ENCODE measurements at regions not wholly inside any gene's neighbourhood (a gene's known extent, or its start where the extent isn't known, plus 50 kb on each side); places are given as distances from the start of the nearest gene placed in this dataset.
"Not testable (repeated sequence)": the region's sequence is repeated elsewhere in the genome, so short reads cannot be mapped to it uniquely, and the experiment has no call there.

- WGBS, 2 experiments (ENCODE audit: low coverage in 1 of 2, low lambda C conversion rate in 2 of 2, missing lambda C conversion rate in 2 of 2): 0 to 3% methylated on average over 1 of the region's 1 CpG
- no peaks in the 10 kb centered on the region for H3F3A ChIP-seq (ENCODE audit: insufficient read depth)
- H3K27ac ChIP-seq: no peak overlapping the region
- TF ChIP-seq EZH2phosphoT487 (IDR thresholded peaks at IDR 0.05; ENCODE audit: insufficient read depth, low read depth): no peak
- TF ChIP-seq EZH2 (IDR thresholded peaks at IDR 0.05; ENCODE audit: insufficient read depth, poor library complexity, severe bottlenecking): no peak
- H3K4me3 ChIP-seq: no peak overlapping the region
- no peaks in the 10 kb centered on the region for H4K20me1 ChIP-seq (ENCODE audit: insufficient read depth)
- no peak overlapping the region for H3K4me2 ChIP-seq (ENCODE audit: unreplicated experiment)
- no peaks in the 10 kb centered on the region for H3K36me3 ChIP-seq (ENCODE audit: low read depth)
- no peaks in the 10 kb centered on the region for H3K9me2 ChIP-seq (ENCODE audit: insufficient read depth)
- no peaks in the 10 kb centered on the region for H3K4me1 ChIP-seq (ENCODE audit: insufficient read depth)
- no peak for DNase-seq
- no peak overlapping the region for H2AFZ ChIP-seq
- in situ Hi-C loops (cut with MboI): no loop called here
- H3K79me2 ChIP-seq (ENCODE audit: insufficient read depth): no peaks in the 10 kb centered on the region
- H3K27me3 ChIP-seq (replicated peaks; ENCODE audit: insufficient read depth): no peaks in the 10 kb centered on the region
- no peak overlapping the region for H3K9ac ChIP-seq
- H3K9me3 ChIP-seq (ENCODE audit: low read depth): no peaks in the 10 kb centered on the region
Measured at GRCh38 chr18:2154278-2154677, 417.0 kb downstream of the METTL4 start.

GRCh38 chr18:2164644-2165550 is 406.4 kb downstream of the METTL4 start:
- Histone ChIP-seq H3K27me3 (replicated peaks; ENCODE audit: insufficient read depth) (no peaks in the 10 kb centered on the region), H3K4me2 (ENCODE audit: unreplicated experiment) (no peak overlapping the region), H3K9ac (no peak overlapping the region), H3K4me3 (no peak overlapping the region), H3K27ac (no peak overlapping the region), H4K20me1 (ENCODE audit: insufficient read depth) (no peaks in the 10 kb centered on the region), H3K9me3 (ENCODE audit: low read depth) (no peaks in the 10 kb centered on the region), H3K36me3 (ENCODE audit: low read depth) (no peaks in the 10 kb centered on the region), H3K4me1 (ENCODE audit: insufficient read depth) (no peaks in the 10 kb centered on the region), H2AFZ (no peak overlapping the region), H3K79me2 (ENCODE audit: insufficient read depth) (no peaks in the 10 kb centered on the region), H3F3A (ENCODE audit: insufficient read depth) (no peaks in the 10 kb centered on the region), H3K9me2 (ENCODE audit: insufficient read depth) (no peaks in the 10 kb centered on the region)
- no peak for DNase-seq
- TF ChIP-seq EZH2phosphoT487 (IDR thresholded peaks at IDR 0.05; ENCODE audit: insufficient read depth, low read depth) (no peak), EZH2 (IDR thresholded peaks at IDR 0.05; ENCODE audit: insufficient read depth, poor library complexity, severe bottlenecking) (no peak)
- in situ Hi-C loops (cut with MboI): no loop called here
- WGBS, 2 experiments (ENCODE audit: low coverage in 1 of 2, low lambda C conversion rate in 2 of 2, missing lambda C conversion rate in 2 of 2): 31 to 38% methylated on average over 7 of the region's 7 CpGs

- H3K79me2 ChIP-seq (ENCODE audit: insufficient read depth); H3K9ac ChIP-seq; DNase-seq; H2AFZ ChIP-seq; H4K20me1 ChIP-seq (ENCODE audit: insufficient read depth); H3K36me3 ChIP-seq (ENCODE audit: low read depth); H3K9me3 ChIP-seq (ENCODE audit: low read depth); in situ Hi-C loops (cut with MboI); H3F3A ChIP-seq (ENCODE audit: insufficient read depth); H3K27ac ChIP-seq; H3K27me3 ChIP-seq (replicated peaks; ENCODE audit: insufficient read depth); H3K4me1 ChIP-seq (ENCODE audit: insufficient read depth); H3K9me2 ChIP-seq (ENCODE audit: insufficient read depth); H3K4me2 ChIP-seq (ENCODE audit: unreplicated experiment); H3K4me3 ChIP-seq: not testable (repeated sequence)
- 26 to 27% methylated on average over 9 of the region's 9 CpGs for WGBS, 2 experiments (ENCODE audit: low coverage in 1 of 2, low lambda C conversion rate in 2 of 2, missing lambda C conversion rate in 2 of 2)
Measured at GRCh38 chr18:2166876-2167275, 404.4 kb downstream of the METTL4 start.

DNA sequence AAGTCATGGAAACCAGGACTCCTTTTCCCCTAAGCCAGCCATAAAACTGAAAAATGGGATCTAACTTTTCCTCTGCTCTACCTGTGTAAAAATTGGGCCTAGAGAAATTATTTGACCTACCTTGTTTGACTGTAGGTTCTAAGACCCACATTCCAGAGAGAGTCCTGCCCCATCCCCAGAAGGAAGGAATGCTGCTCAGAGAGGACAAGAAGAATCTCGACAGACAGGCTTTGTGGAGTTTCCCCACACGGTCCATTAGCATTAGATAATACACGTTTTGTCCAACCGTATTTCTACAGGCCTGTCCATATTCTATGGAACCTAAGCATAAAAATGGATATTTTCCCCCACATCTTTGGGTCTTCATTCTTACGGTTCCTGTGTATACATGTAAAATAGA is 403.3 kb downstream of the METTL4 start:
- no peak overlapping the region for H3K4me2 ChIP-seq (ENCODE audit: unreplicated experiment)
- no peaks in the 10 kb centered on the region for H3K36me3 ChIP-seq (ENCODE audit: low read depth)
- no peak overlapping the region for H3K9ac ChIP-seq
- H4K20me1 ChIP-seq (ENCODE audit: insufficient read depth): no peaks in the 10 kb centered on the region
- H3K4me3 ChIP-seq: no peak overlapping the region
- no peaks in the 10 kb centered on the region for H3K79me2 ChIP-seq (ENCODE audit: insufficient read depth)
- no peaks in the 10 kb centered on the region for H3K9me3 ChIP-seq (ENCODE audit: low read depth)
- TF ChIP-seq EZH2 (IDR thresholded peaks at IDR 0.05; ENCODE audit: insufficient read depth, poor library complexity, severe bottlenecking): no peak
- in situ Hi-C loops (cut with MboI): no loop called here
- H2AFZ ChIP-seq: no peak overlapping the region
- H3K9me2 ChIP-seq (ENCODE audit: insufficient read depth): no peaks in the 10 kb centered on the region
- 19 to 20% methylated on average over 5 of the region's 5 CpGs for WGBS, 2 experiments (ENCODE audit: low coverage in 1 of 2, low lambda C conversion rate in 2 of 2, missing lambda C conversion rate in 2 of 2)
- no peaks in the 10 kb centered on the region for H3K4me1 ChIP-seq (ENCODE audit: insufficient read depth)
- no peak overlapping the region for H3K27ac ChIP-seq
- H3F3A ChIP-seq (ENCODE audit: insufficient read depth): no peaks in the 10 kb centered on the region
- DNase-seq: no peak
- no peaks in the 10 kb centered on the region for H3K27me3 ChIP-seq (replicated peaks; ENCODE audit: insufficient read depth)

DNA sequence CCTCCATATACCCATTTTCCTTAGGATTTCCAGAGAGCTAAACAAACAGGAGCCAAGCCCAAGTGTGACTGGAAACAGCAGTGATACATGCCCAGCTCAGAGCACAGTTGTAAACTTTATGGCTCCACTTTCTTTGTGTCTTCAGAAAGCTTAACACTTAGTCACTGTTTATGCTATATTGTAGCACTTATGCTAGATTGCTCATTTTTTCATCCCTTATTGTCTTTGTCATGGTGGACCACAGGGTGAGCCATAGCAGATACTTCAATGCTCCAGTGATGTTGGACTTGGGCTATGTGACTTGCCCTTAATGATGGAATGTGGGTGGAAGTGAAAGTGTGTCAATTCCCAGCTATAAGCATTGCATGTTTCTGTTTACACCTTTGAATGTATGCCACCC is 401.6 kb downstream of the METTL4 start:
- Histone ChIP-seq H3K9me3 (ENCODE audit: low read depth) (no peaks in the 10 kb centered on the region), H3F3A (ENCODE audit: insufficient read depth) (no peaks in the 10 kb centered on the region), H3K27me3 (replicated peaks; ENCODE audit: insufficient read depth) (no peaks in the 10 kb centered on the region), H3K79me2 (ENCODE audit: insufficient read depth) (no peaks in the 10 kb centered on the region), H2AFZ (no peak overlapping the region), H3K36me3 (ENCODE audit: low read depth) (no peaks in the 10 kb centered on the region), H3K4me3 (no peak overlapping the region), H3K4me1 (ENCODE audit: insufficient read depth) (no peaks in the 10 kb centered on the region), H3K27ac (no peak overlapping the region), H3K9ac (no peak overlapping the region), H3K9me2 (ENCODE audit: insufficient read depth) (no peaks in the 10 kb centered on the region), H4K20me1 (ENCODE audit: insufficient read depth) (no peaks in the 10 kb centered on the region), H3K4me2 (ENCODE audit: unreplicated experiment) (no peak overlapping the region)
- TF ChIP-seq EZH2phosphoT487 (IDR thresholded peaks at IDR 0.05; ENCODE audit: insufficient read depth, low read depth) (no peak), EZH2 (IDR thresholded peaks at IDR 0.05; ENCODE audit: insufficient read depth, poor library complexity, severe bottlenecking) (no peak)
- no peak for DNase-seq
- in situ Hi-C loops (cut with MboI): no loop called here
